ES-I3 (cell line): ENCODE measurements at regions not wholly inside any gene's neighbourhood (a gene's known extent, or its start where the extent isn't known, plus 50 kb on each side); places are given as distances from the start of the nearest gene placed in this dataset.

Experiments
- H3K36me3 ChIP-seq: 2 replicates; pipeline ENCODE4 v1.6.1; 2013; ENCODE audit warnings: mild to moderate bottlenecking, low read length, control low read depth, moderate library complexity; ENCODE audit not compliant: insufficient read depth
- H3K4me1 ChIP-seq: 2 replicates; pipeline ENCODE4 v1.6.1; 2013; ENCODE audit warnings: mild to moderate bottlenecking, control low read depth, low read length; ENCODE audit not compliant: insufficient read depth
- H3K9ac ChIP-seq: 2 replicates; pipeline ENCODE4 v1.6.1; 2013; ENCODE audit warnings: low read depth, mild to moderate bottlenecking, low read length, moderate library complexity
- H3K9me3 ChIP-seq: 2 replicates; pipeline ENCODE4 v1.6.1; 2013; ENCODE audit warnings: mild to moderate bottlenecking, low read length, moderate library complexity; ENCODE audit not compliant: control insufficient read depth, insufficient read depth

DNA sequence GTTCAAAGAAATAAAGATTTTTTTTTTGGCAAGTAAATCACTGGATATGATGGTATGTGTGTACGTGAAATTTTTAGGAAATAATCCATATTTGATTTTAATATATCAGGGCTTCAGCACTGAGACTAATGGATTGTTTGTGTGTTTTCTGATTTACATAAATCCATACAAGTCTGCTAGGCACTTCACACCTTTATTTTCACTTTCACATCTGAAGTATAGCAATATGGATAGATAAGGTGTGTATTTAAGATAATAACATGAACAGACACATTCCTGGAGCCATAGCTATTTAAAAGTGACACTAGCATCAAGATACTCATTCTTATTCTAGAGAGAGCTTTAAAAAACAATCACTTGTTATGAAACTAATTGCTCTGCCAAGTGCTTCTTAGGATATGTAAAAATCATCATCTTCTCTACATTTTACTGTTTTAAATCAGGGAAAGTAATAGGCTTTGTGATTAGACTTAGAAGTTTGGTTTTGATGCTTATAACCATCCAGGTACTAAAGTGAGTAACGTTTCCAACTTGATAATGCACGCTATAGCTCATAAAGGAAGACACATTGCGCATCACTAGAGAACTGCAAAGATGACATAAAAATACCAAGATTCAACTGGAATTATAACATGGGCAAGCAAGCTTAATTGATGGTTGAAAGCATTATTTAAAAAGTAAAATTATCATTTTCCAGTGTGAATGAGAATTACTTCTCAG lies 208.9 kb downstream of the ZEB2 start:
- H3K36me3 ChIP-seq: no peaks in the 10 kb centered on the region; the same call in 1 of the 2 replicates
- H3K4me1 ChIP-seq: no peaks in the 10 kb centered on the region
- peaks cover 14% of the 10 kb centered on the region; the same call in 1 of the 2 replicates for H3K9me3 ChIP-seq
- H3K9ac ChIP-seq: no peak overlapping the region

DNA sequence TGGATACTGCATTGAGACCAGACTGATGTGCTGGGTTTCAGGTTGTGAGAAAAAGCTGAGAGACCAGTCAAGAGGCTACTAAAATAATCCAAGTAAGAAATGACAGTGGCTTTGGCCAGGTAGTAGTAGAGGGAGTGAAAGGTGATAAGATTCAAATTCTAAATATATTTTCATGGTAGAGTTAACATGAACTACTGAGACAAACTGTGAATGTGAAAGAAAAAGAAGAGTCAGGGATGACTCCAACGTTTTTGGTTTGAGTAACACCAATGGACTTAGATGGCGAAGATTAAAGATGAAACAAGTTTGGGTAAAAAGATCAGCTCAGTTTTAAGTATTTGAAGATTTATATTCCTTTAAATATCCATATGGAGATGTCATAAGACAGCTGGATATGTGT lies 209.4 kb downstream of the ZEB2 start:
- no peaks in the 10 kb centered on the region; the same call in 1 of the 2 replicates for H3K36me3 ChIP-seq
- H3K9me3 ChIP-seq: peaks cover 14% of the 10 kb centered on the region; the same call in 1 of the 2 replicates
- no peak overlapping the region for H3K9ac ChIP-seq
- H3K4me1 ChIP-seq: no peaks in the 10 kb centered on the region

DNA sequence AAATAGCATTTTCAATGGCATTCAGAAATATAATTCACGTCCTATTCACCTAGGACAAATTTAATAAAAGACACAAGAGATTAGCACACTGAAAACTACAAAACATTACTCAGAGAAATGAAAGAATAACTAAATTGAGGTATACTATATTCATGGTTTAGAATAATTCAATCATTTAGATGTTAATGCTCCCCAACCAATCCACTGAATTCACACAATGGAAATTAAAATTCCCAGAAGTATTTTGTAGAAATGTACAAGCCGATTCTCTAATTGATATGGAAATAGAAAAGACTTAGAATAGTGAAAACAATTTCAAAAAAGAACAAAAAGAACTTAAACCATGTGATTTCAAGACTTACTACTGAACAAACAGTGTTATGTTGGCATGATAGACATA lies 212.2 kb downstream of the ZEB2 start:
- Histone ChIP-seq H3K9me3 (peaks cover 9% of the 10 kb centered on the region; the same call in 1 of the 2 replicates), H3K4me1 (no peaks in the 10 kb centered on the region), H3K36me3 (no peaks in the 10 kb centered on the region), H3K9ac (no peak overlapping the region)

DNA sequence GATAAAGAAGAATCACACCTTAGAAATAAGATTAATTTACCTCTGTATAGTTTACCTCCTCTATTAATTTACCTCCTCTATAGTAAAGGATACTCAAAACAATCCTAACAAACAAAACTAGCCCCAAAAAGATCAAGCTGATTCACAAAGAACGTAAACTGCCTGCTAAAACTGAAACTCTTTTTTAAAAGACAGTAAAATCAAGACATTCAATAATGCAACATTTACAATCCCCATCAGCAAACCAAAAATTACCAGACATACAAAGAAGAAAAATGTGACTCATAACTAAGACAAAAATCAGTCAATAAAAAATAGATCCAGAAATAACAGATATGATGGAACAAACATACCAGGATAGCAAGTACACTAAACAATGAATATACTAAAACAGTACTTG lies 215.7 kb downstream of the ZEB2 start:
- no peaks in the 10 kb centered on the region for H3K4me1 ChIP-seq

DNA sequence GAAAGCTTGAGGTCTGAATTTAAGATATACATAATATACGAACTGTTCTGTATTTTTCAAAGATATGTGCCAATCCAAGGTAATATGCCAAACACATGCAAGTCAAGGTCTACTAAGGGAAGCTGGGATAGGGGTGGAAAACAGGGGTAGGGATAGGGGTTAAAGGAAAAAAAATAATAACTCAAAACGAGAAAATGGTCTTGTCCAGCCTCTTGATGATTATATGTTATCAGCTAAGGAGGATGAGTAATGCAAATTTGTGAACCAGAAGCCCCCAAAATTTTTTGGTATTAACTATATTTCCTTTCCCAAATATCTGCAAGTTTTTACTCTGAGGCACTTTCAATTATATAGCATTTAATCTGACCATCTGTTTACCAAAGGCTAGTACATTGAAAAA lies 219.3 kb downstream of the ZEB2 start:
- Histone ChIP-seq H3K4me1 (no peaks in the 10 kb centered on the region), H3K36me3 (no peaks in the 10 kb centered on the region), H3K9me3 (no peaks in the 10 kb centered on the region), H3K9ac (no peak overlapping the region)

More for the DNA sequence above, 215.7 kb downstream of the ZEB2 start:
- Histone ChIP-seq H3K9ac (no peak overlapping the region), H3K36me3 (no peaks in the 10 kb centered on the region), H3K9me3 (no peaks in the 10 kb centered on the region)

DNA sequence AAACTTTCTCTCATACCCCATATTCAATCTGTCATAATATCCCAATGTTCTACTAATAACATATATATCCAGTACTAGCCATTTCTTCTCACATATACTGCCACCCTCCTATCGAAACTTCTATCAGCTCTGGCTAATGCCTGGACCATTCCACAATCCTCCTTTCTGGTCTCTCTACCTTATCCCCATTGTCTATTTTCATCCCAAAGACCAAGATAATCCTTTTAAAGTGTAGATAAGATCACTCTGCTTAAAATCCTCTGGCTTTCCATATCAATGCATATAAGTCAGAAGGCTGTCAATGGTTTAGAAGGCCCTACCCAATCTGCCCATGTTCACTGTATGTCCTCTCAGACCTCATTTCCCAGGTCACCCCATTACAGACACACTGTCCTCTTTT lies 229.6 kb downstream of the ZEB2 start:
- Histone ChIP-seq H3K36me3 (no peaks in the 10 kb centered on the region), H3K9me3 (peaks cover 7% of the 10 kb centered on the region; the same call in 1 of the 2 replicates), H3K9ac (no peak overlapping the region), H3K4me1 (peaks cover 6% of the 10 kb centered on the region; the same call in 1 of the 2 replicates)

DNA sequence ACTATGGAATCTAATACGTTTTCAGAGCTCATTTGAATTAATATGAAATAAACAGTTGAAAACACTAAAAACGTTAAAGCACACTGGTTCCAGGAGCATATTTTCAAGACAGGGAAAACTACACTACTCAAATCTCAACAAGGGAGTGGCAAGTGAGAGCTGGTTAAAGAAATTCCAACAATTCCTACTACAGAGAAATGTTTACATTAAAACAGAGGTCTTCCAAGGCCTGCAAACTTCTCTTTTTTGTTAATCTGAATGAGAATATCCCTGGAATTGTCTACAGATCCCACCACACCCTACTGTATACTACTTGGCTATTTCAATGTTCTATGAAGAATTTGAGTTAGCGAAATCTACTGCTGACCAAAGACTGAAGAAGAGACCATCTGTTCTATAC lies 231.5 kb downstream of the ZEB2 start:
- H3K9me3 ChIP-seq: peaks cover 7% of the 10 kb centered on the region; the same call in 1 of the 2 replicates
- no peaks in the 10 kb centered on the region for H3K36me3 ChIP-seq
- H3K9ac ChIP-seq: no peak overlapping the region
- peaks cover 6% of the 10 kb centered on the region; the same call in 1 of the 2 replicates for H3K4me1 ChIP-seq

DNA sequence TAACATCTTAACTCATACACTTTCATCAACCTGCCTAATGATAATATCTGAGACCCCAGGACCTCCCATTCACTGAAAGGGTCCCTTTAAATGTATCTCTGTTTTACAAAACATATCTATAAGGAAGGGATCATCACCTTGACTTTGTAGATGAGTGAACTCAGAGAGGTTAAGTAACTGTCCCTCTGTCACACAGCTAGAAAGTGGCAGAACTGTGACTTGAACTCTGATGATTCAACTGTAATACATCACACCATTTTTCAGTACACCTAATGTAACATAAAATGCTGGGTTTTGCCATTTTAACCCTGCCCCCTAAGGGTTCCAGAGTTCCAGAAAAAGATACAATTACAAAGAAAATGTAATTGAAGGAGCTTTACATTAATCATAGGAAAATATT lies 234.6 kb downstream of the ZEB2 start:
- Histone ChIP-seq H3K9ac (no peak overlapping the region), H3K9me3 (no peaks in the 10 kb centered on the region), H3K4me1 (peaks cover 6% of the 10 kb centered on the region; the same call in 1 of the 2 replicates), H3K36me3 (no peaks in the 10 kb centered on the region)

DNA sequence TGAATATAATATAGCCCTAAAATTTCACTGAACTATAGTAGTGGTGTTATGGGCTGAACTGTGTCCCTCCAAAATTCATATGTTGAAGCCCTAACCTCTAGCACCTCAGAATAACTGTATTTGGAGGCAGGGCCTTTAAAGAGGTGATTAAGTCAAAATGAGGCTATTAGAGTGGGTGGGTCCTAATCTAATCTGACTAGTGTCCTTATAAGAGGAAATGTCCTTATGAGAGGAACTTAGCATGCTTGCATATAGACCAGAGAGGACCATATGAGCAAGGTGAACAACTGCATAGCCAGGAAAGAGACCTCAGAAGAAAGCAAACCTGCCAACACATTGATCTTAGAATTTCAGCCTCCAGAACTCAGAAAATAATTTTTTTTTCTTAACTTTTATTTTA lies 238.4 kb downstream of the ZEB2 start:
- Histone ChIP-seq H3K4me1 (0 out of 2 replicates have a peak, but pooled peaks cover 9% of the 10 kb centered on the region), H3K9me3 (no peaks in the 10 kb centered on the region), H3K36me3 (no peaks in the 10 kb centered on the region), H3K9ac (no peak overlapping the region)

DNA sequence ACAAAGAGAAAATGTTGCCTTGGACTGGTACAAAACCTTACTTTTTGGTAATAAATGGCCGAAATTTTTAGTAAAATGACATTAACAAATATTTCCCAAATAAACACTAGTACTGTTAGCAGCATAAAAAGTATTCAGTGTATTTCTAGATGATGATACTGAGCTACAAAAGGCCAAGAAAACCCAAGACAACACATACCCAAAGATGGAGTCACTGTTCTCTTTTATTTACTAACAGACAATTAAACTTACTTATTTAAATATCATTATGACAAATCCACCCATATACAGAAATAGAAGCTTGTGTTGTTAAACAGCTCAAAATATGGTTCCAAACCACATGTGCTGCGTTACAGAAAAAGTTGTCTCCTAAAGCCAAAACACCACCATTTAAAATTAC lies 239.9 kb downstream of the ZEB2 start:
- H3K4me1 ChIP-seq: 0 out of 2 replicates have a peak, but pooled peaks cover 9% of the 10 kb centered on the region
- H3K36me3 ChIP-seq: no peaks in the 10 kb centered on the region
- no peak overlapping the region for H3K9ac ChIP-seq
- H3K9me3 ChIP-seq: no peaks in the 10 kb centered on the region

DNA sequence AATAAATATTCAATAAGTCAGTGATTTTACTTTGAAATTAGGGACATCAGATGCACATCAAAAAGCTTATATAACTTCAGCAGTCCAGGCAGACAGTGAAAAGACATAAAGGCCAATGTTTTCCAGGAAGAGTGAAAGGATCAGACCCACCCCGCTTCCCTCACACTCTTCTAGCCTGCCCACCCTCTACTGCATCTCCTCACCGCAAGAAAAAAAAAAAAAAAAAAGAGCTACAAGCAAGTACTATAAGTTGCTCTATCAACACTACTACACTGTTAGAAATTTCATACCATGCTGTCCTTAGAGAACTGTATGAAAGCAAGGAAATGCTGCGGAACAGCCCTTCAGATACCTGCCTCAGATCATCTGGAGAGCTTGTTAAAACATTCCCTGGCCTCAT lies 240.8 kb downstream of the ZEB2 start:
- Histone ChIP-seq H3K9ac (no peak overlapping the region), H3K9me3 (no peaks in the 10 kb centered on the region), H3K36me3 (no peaks in the 10 kb centered on the region), H3K4me1 (0 out of 2 replicates have a peak, but pooled peaks cover 9% of the 10 kb centered on the region)

DNA sequence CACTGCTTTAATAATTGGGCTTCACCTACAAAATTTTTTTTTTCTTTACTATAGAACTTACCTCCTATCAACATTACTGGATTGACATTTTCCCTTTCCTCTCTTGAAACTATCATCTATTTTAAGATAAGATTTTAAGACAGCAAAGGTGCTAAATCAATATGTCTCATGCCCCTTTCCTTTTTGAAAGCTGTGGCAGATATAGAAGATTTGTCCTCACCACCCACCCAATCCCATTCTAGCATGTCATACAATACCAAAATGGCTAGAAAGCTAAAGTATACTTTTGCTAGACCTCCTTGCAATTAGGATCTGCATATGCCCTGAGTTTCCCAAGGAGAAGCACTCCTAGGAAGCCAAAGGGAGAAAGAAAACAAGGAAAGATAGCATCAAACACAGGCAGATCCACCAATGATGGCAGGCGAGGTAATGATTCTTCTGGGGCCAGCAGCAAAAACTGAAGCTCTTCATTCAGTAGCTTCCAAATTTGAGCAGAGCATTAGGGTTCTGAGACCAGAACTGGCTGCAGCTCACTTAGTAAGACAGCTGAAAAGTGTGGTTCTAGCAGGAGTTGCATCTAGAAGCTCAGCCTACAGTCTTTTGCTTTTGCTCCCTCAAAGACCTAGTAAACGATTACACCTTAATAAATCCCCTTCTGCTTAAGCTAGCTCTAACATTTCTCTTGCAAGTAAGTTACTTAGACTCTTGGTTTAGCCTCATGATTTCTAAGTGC lies 242.1 kb downstream of the ZEB2 start:
- Histone ChIP-seq H3K36me3 (no peaks in the 10 kb centered on the region), H3K9ac (no peak overlapping the region), H3K9me3 (0 out of 2 replicates have a peak, but pooled peaks cover 2% of the 10 kb centered on the region), H3K4me1 (0 out of 2 replicates have a peak, but pooled peaks cover 9% of the 10 kb centered on the region)

DNA sequence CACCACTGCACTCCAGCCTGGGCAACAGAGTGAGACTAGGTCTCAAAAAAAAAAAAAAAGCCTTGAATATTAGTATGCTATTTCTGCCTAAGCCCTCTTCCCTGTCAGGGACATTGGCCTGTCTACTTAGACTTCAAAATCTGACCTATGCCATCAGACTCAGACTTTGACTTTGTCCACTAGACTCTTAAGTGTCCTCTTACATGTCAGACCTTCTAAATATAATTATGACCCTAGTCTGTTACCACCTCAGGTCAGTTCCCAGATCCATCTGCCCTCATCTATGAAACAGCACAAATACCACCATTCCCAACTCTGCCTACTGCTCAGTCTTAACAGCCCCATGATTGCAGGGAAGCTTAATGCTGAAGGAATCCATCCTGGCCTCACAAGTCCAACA lies 244.6 kb downstream of the ZEB2 start:
- Histone ChIP-seq H3K9me3 (0 out of 2 replicates have a peak, but pooled peaks cover 2% of the 10 kb centered on the region), H3K9ac (no peak overlapping the region), H3K36me3 (no peaks in the 10 kb centered on the region), H3K4me1 (0 out of 2 replicates have a peak, but pooled peaks cover 9% of the 10 kb centered on the region)

DNA sequence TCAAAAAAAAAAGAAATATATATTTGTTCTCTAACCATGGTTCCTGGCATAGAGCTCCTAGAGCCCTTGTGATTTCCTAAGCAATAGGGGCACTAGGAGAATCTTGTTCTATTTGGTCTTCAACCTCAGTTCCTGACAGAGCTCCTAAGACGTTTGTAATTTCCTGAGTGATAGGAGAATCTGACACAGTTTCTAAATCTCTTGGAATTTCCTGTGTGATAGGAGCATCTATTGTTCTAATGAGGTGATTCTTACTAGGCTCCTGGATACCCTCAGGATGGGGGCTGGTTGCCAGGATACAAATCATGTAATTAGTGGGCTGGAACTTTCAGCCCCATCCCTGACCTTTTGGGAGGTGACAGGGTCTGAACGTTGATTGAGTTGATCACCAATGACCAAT lies 245.8 kb downstream of the ZEB2 start:
- H3K9me3 ChIP-seq: 0 out of 2 replicates have a peak, but pooled peaks cover 2% of the 10 kb centered on the region
- H3K9ac ChIP-seq: no peak overlapping the region
- H3K4me1 ChIP-seq: 0 out of 2 replicates have a peak, but pooled peaks cover 6% of the 10 kb centered on the region
- no peaks in the 10 kb centered on the region for H3K36me3 ChIP-seq
